RCC 7860 (cell line): ENCODE measurements at regions not wholly inside any gene's neighbourhood (a gene's known extent, or its start where the extent isn't known, plus 50 kb on each side); places are given as distances from the start of the nearest gene placed in this dataset.
"Not testable (repeated sequence)": the region's sequence is repeated elsewhere in the genome, so short reads cannot be mapped to it uniquely, and the experiment has no call there.

Experiments used
- DNase-seq: peaks from one replicate; pipeline ENCODE4 v3.0.0-alpha.2; 2015; ENCODE audit warnings: low spot score
- FAIRE-seq: peaks from 2 replicates; lab custom pipeline; 2012; peaks lifted over from hg19 to GRCh38; lab: Jason Lieb, UNC

DNA sequence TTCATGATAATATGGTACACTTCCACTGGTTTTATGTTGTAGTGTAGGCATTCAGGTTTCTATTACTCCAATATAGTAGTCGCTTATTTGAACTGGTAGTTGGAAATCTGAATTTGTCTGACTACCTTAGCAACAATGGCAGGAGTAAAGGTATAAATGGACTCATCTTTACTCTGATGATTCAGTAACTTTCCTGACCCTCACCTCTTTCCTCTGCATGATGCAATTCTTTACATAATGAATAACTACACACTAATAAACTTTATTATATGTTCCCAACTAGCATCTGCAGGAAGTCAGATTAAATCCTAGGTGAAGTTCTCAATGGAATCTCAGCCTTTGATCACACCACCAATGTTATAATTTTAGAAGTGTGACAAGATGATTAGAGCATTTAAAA lies 70.5 kb upstream of the ATP2B1 start:
- peak; percentile 7 for DNase-seq
- no peak for FAIRE-seq

DNA sequence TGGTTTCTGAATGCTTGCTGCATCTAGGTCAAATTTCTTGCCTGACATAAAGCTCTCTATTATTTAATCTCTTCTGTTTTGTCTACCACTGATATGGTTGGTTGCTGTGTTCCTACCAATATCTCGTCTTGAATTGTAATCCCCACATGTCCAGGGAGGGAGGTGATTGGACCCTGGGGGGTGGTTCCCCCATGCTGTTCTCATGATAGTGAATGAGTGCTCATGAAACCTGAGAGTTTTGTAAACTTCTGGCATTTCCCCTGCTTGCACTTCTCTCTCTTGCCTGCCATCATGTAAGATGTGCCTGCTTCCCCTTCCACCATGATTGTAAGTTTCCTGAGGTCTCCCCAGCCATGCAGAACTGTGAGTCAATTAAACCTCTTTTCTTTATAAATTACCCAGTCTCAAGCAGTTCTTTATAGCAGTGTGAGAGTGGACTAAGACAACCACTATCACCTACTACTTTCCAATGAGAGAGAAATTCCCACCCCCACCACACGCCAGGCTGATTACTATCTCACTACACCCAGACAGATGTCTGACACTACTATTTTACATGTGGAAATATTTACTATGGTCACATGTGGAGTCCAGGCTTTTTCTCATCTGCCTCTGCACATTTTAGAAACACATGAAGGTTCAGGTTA lies 69.2 kb upstream of the ATP2B1 start:
- DNase-seq = no peak
- FAIRE-seq = no peak

DNA sequence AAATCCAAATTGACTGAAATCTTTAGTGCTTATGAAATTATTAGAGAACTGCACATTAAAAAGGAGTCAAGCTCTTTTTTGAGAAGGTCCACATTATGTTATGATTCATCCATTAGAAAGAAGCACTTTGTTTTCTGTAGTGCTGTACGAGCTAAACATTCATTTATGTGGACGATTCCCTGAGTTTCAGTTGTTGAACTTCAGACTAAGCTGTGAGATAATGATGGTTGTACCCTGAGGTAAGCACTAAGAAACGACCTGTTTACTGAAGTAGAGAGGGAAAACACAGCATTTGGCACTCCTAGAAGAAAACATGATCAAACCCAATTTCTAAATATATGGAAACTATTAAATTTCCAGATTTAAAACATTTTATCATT lies 67.3 kb upstream of the ATP2B1 start:
- no peak for DNase-seq
- no peak for FAIRE-seq

DNA sequence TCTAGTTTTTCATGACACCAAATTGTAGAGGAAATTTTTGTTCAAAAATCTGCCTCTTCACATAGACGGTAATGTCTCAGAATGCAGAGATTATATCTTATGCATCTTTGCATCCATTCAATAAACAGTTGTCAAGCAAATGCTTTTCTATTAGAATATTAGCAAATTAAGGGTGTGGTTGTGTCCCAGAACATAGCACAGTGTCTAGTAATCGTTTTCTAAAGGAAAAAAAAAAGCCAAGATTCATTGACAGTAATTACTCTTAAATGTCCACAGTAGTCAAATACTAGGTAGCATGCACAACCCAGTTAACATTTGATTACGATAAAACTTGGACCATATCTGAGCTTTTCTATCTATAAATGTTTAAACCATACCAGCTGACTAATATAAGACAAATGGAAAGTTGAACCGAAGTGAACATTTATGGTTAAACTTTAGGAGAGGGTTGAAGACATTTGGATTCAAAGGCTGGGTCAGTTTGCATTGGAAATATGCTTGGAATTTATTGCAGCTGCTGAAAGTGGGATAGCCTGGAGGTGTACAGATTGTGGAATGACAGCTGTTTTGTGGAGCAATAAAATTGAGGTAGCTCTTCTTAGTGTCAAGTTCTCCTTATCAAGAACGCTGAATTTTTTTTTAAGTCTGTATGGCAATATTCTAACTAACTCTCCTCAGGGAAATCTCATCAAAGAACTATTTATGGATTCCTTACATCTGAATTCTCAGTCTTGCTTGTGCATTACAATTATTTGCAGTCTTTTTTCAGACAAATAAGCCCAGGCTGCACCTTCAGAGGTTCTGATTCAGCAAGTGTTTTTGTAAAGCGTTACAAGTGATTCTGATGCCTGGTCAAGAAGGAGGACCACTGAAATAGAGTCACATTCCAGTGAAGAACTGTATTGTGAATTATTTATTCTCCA lies 66.7 kb upstream of the ATP2B1 start:
- DNase-seq (peak; percentile 64), FAIRE-seq (peak; percentile 96)

DNA sequence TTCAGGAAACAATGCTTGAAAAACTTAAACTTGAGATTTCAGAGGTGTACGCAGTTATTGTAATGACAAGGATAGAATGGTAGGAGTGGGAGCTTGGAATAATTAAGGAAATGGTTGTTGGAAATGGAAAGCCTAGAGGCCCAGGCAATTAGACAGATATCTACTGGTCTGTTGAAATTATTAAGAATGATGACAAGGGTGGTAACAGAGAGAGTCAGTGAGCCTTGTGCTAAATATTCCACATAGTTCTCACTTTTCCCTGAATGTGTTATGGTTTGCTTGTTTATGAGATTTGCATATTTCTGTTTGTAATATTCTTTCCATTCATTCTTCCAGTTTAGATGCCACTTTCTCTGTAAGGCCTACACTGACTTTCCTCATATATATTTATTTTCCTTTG lies 66.0 kb upstream of the ATP2B1 start:
- no peak for DNase-seq
- FAIRE-seq = no peak

DNA sequence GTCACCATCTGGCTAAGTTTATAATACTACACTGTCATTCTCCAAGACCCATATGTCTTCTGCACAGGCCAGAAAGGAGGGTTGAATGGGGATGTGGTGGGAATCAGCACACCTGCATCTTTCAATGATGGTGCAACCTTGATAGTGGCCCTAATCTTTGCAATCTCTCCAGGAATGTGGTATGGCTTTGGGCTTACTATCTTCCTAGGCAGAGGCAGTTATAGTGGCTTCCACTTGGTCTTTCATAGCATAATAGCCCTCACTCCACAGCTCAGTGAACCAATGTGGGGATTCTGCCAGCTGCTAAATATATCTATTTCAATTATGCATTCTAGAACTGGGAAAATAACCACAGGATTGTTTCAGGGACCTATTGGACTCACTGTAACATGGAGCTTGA lies 61.8 kb upstream of the ATP2B1 start:
- FAIRE-seq (no peak), DNase-seq (no peak)

DNA sequence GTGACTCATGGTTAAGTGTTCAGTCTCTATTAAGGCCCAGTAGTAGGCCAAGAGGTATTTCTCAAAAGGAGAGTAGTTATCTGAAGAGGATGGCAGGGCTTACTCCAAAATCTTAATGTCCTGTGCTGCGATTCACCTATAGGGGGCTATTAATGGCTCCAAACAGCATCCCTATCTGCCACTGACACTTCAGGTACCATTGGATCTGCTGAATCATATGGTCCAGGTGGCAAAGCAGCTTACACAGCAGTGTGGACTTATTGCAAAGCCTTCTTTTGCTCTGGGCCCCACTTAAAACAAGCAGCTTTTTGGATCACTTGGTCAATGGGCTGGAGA lies 60.8 kb upstream of the ATP2B1 start:
- DNase-seq = no peak
- FAIRE-seq = no peak

DNA sequence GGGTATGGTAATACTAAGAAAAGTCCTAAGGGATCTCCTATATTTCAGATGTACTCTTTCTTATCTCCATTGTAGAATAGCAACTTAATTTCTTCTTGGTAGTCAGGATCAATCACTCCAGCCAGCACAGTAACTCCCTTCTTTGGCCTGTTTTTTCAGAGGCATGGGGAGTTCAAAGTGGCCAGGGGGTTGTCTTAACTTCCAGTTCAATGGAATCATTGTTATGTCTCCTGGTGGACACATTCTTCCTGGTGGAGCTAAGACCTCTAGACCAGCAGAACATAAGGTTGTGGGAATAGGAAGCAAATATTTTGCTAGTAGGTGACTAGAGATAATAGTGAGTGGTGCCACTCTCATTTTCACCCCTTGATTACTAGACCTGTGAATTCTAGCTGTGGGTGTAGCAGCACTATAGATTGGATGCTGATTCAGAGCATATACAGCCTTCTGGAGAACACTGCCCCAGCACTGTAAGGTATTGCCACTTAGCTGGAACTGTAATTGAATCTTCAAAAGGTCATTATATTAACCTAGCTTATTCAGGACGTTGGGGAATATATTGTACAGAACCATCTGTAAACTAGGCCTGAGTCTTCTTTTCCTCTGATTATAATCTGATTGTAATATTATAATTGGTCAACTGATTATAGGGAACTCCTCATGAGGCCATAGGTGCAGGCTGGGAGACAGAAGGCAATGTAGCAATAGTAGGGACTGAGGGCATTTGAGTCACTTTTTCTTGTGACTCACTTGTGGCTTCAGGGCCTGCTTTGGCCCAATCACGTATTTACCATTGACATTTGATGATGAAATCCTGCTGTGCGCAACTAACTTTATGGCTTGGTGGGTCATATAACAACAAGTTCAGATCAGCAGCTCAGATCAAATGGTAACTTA lies 60.2 kb upstream of the ATP2B1 start:
- DNase-seq (peak; percentile 96), FAIRE-seq (peak; percentile 95)

DNA sequence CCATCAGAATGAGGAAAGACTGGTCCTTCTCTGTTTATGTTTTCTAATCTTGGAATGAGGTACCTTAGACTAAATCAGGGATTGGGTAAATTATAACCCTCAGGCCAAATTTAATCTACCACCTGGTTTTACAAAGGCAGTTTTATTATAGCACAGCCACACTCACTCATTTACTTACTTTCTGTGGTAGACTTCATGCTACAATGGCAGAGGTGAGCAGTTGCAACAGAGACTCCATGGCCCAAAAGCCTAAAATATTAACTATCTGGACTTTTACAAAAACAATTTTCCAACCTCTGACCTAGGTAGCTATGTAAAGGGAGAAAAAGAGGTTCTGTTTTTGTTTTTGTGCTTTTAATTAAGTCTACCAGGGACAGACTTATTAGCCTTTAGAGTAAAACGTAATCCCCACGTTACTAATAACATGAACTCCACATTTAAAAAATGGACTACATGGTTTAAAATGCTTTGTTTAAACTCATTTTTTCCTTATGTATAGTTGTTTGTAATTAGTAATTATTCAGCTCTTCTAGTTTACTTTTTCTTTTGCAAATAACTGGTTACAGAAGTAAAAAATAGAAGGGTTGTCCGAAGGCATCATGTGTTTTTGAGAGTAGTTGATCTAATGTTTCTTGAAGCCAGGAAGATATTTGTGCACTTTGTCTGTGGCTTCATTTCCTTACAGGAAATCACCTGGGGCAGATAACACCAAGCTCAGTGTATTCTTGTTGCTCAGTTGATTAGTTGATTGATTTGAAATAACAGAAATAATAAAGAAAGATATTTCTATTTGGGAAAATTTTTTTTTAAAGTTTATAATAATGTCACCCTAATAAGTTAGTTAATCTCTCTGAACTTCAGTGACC lies 57.6 kb upstream of the ATP2B1 start:
- FAIRE-seq (no peak), DNase-seq (no peak)

DNA sequence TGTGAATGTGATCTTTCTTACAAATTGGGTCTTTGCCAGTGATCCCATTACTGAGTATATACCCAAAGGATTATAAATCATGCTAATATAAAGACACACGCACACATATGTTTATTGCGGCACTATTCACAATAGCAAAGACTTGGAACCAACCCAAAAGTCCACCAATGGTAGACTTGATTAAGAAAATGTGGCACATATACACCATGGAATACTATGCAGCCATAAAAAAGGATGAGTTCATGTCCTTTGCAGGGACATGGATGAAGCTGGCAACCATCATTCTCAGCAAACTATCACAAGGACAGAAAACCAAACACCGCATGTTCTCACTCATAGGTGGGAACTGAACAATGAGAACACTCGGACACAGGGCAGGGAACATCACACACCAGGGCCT lies 55.5 kb upstream of the ATP2B1 start:
- not testable (repeated sequence) for FAIRE-seq, DNase-seq

DNA sequence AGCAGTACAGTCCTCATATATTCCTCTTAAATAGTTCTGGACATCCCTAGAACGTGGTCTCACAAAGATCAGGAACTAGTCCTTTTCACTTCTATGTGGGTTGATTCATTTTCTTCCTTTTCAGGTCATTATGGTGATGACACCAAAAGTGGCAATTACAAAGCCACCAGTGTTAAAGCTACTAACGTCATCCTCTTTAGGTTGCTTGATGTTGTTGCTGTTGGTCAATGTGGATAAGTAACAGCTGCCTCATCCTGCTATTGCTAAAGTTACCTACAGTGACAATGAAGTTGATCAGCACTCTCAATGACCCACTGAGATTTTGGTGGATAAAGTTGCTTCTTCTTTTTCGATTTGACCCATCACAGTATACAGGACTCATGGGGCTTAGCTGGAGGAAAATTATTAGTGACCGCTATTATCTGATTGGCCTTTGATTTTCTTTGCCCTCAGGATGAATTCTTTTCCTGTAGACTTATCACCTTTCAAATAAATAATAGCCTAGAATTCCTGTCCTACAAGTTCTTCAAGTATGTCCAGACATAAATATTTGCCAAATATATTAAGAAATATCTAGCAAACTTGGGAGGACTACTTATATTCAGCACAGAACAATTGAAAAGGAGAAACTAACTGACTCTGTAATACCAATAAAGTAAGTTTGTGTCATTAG lies 54.0 kb upstream of the ATP2B1 start:
- FAIRE-seq (no peak), DNase-seq (no peak)

DNA sequence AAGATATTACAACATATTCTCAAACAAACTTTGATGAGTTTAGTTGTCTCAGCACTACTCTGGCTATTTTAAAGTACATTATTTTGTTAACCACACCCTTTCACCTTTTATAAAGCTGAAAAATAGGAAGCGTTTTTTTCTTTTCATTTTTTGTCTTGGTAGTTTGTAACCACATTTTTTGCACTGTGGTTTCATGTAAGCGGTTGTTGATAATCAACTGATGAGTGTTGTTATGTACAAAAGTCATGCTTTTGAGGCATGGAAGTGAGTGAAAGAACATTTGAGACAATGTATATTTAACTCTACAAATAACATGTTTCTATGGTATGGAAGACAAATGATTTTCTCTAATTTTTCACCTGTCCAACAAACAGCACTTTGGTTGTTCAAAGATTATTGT lies 52.1 kb upstream of the ATP2B1 start:
- no peak for FAIRE-seq
- no peak for DNase-seq
